NCI-H2227 treated with DMSO at 0.1 percent for 48 hours (cell line): ENCODE measurements at regions not wholly inside any gene's neighbourhood (a gene's known extent, or its start where the extent isn't known, plus 50 kb on each side); places are given as distances from the start of the nearest gene placed in this dataset.
"Not testable (repeated sequence)": the region's sequence is repeated elsewhere in the genome, so short reads cannot be mapped to it uniquely, and the experiment has no call there.

Experiments
- DNase-seq: peaks from one replicate; lab custom pipeline; 2025; lab: John Stamatoyannopoulos, UW

DNA sequence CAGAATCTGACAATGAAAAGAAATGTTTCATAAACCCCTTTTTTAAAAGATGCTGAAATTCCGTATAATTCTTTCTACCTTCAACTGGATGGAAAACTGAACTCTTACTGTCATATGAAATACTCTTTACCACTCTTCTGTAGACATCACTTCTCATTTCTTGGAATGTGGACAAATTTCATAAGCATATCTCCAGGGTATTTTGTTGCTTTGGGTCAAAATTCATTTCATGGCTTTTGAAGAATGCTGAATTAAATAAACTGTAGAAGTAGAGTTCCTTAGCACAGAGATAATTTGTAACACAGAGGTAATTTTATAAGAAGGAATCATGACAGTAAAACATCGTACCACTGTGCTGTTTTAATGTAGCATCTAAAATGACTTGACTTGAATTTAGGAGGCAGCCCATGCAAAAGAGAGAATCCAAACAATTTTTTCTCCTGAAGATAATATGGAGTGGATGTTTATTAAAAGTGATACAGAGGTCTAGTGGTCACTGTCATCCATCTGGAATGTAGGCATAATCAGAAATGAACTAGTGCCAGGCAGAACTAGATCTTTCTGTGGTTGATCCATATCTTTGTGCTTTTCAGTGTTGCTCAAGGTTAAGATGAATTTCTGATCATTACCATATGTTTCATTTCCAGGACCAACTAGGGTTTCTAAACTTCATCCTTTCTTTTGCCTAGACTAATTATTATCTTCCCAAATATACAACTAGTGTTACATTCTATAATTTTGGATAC is 492.0 kb downstream of the KIF20B start:
- no peak for DNase-seq

DNA sequence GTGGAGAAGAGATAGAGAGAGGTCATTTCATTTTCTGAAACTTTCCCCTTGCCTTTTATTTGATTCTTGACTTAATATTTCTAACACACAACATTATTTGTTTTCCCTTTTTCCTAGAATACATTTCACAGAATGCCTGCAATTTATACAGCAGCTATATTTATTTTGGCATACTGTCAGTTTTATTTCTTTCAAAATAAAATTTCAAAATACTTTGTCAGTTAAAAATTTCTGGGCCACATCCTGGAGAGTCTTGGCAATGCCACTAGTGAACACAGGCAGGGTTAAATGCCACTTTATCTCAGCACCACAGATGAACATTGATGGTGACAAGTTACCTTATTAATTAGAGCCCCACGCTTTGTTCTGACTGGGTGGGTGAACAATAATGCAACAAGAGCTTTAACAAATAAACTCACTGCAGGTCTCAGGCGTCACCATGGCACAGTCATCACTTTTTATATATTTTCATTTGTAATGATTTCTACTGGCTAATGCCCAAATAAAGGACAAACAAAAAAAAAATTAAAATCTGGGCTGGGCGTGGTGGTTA is 494.0 kb downstream of the KIF20B start:
- DNase-seq, result no peak

DNA sequence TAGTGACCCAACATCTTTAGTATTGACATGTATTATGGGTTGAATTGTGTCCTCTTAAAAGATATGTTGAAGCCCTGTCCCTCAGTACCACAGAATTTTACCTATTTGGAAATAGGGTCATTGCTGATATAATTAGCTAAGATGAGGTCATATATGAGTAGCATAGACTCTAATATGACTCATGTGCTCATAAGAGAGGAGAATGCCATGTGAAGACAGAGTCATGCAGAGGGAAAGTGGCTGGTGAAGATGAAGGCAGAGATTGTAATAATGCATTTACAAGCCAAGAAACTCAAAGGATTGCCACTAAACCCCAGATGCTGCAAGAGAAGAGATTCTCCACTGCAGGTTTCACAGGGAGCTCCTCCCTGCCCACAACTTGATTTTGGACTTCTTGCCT is 496.4 kb downstream of the KIF20B start:
- DNase-seq, result no peak

DNA sequence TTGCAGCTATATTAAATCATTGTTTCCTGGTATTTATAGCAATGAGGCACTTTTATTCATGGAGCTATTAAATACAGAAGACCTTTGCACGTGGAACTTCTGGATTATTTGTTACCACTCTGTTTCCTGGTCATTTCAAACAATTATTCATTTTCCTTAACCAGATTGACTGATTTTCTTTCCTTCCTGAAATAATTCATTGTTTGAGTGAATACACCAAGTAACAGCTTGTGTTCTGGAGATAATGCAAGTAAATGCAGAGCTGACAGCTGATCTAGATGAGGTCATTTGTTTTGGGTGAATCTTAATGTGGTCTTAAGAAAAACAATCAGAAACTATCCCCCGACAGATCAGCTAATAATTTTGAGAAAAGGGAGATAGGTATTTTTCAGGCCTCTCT is 497.7 kb downstream of the KIF20B start:
- no peak for DNase-seq

DNA sequence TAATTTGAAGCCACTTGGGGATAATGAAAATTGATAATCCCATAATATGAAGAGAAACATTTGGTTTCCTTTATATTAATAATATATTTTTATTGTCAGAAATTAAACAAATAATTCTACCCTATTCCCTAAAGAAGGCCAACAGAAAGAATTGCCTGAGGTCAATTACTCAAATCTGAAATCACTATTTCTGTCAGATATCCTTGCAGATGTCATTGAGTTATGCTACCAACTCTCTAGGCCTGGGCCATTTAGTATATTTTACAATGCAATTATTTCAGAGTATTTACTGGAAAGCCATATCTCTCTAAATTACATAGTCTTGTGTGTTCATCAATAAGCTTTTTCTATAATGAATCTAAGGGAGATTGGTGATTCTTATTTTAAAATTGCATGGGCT is 498.1 kb downstream of the KIF20B start:
- DNase-seq, result no peak

DNA sequence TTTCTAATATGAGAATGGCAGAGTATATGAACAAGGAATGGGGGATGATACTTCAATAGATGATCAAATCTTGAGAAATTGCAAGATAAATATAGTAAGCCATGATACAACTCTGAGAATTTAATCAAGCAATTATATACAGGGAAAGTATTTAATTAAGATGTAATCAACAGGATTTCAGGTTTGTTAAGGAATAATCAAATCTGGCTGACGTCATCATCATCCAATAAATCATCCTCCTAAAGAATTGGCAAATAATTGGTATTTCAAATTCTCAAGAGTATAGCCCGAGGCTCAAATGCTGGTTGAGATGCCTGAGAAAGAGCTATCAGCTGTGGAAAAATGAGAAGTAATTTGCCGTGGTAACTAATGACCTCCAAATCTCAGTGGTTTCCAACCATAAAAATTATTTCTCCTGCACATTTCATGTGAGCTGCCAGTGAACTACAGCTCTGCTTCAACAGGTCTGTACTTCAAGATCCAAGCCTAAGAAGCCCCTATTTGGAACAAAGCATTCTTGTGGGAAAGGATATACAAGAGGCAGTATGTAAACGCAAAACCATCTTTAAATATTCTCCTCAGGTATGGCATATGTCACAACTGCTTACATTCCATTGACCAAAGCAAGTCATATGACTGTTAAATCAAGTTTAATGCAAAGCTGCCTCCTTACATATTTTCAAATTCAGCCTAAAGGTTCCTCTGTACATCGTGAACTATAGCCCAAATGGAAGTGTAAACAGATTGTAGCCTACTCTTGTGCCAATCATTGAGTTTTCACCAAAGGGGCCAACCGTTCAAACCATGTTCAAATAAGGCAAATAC is 503.0 kb downstream of the KIF20B start:
- no peak for DNase-seq

DNA sequence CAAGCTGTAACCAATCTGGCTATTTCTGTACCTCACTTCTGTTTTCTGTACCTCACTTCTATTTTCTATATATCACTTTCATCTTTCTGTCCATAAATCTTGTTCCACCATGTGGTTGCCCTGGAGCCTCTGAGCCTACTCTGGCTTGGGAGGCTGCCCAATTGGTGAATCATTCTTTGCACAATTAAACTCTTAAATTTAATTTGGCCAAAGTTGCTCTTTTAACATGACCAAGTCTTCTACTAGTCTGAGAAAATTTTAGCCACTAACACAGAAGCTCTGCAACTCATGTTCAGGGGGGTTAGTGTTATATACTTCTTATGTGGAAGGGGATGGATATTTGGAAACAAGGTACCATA is 503.5 kb downstream of the KIF20B start:
- DNase-seq, result no peak

DNA sequence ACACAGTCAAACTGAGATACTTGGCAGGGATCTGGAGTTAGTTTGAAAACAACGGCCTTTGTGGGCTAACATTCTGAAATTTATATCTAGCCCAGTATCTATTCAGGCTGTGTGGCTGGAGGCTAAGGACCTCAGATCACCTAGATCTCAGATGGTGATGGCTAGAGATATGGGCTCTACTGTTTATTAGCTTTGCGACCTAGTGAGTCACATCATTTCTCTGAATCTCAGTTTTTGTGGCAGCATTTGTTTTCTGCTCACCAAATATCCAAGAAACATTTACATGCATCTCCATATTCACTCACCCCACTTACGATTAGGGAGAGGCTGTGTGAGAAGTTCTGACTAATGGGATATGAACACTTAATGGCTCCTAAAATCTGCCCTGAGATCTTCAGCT is 503.9 kb downstream of the KIF20B start:
- DNase-seq, result no peak

DNA sequence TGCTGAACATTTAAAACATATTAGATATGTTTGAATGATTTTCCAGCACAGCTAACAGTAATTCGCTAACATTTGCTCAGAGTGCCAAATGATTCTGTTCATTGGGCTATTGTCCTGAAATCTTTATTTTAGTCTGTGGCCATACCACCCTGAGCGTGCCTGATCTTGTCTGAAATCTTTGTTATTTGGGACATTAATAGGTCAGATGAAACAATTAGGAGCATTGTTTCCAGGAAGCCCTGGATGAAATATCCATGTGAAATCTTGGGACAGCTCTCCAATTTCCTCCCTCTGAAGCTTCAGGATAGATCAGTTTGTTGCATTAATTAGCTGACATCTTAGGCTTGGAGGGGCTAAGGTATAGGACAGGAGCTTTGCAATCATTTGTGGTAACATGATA is 512.0 kb downstream of the KIF20B start:
- DNase-seq, result no peak

DNA sequence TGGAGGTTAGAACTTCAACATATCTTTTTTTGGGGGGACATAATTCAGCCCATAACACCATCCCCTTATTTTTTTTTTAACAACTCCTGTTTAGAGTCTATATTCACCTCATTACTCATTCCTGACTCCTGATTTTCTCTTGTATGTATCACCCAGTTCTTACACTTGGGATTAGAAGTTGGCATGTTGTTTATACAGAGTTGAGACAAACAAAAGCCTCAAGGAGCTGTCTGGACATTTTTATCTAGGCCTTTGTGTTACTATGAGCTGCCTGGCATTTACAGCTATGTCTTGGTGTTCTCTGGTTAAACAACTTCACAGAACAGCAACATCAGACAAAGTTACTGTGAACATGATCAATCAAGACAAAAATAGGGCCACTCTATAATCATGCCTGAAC is 517.5 kb downstream of the KIF20B start:
- no peak for DNase-seq

DNA sequence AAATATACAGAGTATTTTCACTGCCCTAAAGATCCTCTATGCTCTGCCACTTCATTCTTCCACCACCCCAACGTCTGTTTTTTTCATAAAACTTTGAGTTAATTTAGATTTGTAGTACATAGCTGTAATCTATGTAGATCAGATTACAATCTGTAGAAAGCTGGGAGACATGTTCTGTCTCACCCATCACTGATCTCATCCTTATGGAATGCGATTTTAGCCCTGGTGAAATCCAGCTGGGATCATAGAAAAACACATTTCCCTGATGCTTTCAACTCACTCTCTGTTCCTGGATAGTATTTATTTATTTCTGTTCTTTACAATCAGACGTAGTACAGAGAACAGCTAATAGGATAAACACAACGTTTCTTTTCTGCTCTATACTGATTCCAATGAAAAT is 521.0 kb downstream of the KIF20B start:
- no peak for DNase-seq

DNA sequence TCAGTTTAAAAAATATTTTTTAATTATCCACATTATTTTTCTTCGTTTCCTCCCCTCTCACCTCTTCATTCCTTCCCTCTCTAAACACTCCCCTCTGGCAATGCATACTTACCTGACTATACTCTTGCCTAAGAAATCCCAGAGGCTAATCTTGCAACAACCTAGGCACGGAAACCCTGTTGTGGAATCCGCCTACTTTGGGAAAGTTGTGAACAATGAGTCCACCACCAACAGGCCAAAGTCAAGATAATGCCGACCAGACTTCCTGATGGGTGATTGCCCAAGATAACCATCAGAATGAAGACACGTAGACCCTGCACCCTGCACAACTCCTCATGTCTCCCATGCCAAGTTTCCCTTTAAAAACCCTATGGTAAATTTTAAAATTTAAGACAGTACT is 521.5 kb downstream of the KIF20B start:
- no peak for DNase-seq

DNA sequence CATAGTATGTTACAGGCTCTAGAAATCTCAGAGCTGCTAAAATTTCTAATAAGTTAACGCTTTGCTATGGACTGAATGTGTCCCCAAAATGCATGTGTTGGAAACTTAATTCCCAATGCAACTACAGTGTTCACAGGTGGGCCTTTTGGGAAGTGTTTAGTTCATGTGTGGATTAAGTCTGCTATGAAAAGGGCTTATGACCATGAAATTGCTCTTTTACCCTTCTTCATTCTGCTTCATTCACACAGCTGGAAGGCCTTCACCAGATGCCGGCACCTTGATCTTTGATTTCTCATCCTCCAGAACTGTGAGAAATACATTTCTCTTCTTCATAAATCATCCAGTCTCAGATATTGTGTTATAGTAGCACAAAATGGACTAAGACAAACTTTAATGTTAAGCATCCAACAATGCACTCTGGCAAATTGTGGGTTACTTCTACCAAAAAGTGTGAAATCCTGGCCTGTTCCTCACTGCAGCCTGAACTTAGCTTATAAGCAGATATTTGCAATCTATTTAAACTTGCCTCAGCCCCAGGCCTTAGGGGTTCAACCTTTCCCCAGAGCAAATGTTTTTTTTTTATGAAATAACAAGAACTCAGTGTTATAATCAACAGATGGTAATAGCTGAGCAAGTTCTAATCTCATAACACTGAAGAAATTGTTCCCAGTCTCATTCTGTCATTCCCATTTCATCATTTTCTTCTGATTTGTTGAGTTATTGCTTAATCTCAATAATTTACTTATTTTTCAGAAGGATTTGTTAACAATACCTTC is 523.6 kb downstream of the KIF20B start:
- no peak for DNase-seq

DNA sequence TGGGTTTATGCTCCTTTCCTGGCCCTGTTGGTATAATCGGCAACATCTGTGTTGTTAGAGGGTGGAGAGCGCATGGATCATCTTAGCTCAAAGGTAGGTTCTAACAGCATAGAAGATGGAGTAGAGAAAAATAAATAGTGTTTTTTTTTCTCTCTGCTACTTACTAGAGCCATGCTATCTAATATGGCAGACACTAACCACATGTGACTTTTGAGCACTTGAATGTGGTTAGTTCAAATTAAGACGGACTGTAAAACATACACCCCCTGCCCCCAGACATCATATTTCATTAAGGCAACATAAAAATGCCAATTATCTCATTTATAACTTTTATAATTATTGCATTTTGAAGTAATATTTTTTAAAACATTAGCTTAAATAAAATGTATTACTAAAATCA is 525.1 kb downstream of the KIF20B start:
- no peak for DNase-seq

DNA sequence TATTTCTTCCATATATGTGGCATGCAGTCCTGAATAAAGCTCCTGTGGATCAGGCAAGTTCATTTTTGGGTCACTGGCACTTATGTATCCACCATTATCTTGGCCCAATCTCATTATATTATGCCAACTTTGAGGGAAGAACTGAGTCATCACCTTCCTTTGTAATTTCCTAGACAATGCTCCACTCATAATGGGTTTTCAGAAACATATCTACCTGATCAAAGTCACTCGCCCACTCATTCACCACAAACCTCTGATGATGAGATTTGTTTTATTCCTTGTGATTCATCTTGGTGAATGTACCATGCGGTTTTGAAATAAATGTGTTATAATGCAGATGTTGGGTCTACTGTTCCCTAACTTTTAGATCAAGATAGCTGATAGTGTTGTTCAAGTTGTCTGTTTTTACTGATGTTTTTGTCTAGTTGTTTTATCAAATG is 525.8 kb downstream of the KIF20B start:
- DNase-seq, result no peak

DNA sequence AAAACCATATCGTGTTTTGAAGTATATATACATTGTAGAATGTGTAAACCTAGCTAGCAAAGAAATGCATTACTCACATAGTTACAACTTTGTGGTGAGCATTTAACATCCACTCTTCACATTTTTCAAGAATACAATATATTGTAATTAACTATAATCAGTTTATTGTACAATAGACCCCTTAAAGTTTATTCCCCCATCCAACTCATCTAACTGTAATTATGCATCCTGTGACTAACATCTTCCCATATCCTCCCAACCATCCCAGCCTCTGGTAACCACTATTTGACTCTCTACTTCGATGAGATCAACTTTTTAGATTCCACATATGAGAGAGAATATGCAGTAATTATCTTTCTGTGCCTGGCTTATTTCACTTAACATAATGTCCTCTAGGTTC is 526.4 kb downstream of the KIF20B start:
- no peak for DNase-seq

DNA sequence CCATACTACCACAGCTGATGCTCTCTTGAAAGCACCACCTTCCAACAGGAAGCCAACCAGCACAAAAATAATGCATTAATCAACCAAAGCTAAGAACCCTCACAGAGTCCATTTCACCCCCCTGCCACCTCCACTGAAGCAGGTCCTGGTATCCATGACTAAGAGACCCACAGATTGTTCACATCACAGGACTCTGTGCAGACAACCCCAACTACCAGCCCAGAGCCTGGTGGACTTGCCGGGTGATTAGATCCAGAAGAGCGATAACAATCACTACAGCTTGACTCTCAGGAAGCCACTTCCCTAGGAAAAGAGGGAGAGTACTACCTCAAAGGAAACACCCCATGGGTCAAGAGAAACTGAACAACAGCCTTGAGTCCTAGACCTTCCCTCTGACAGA is 528.1 kb downstream of the KIF20B start:
- DNase-seq, result no peak

DNA sequence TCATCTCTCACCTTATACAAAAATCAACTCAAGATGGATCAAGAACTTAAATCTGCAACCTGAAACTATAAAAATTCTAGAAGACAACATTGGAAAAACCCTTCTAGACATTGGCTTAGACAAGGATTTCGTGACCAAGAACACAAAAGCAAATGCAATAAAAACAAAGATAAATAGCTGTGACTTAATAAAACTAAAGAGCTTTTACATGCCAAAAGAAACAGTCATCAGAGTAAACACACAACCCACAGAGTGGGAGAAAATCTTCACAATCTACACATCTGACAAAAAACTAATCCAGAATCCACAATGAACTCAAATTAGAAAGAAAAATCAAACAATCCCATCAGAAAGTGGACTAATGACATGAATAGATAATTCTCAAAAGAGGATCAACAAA is 532.4 kb downstream of the KIF20B start:
- DNase-seq, result not testable (repeated sequence)

DNA sequence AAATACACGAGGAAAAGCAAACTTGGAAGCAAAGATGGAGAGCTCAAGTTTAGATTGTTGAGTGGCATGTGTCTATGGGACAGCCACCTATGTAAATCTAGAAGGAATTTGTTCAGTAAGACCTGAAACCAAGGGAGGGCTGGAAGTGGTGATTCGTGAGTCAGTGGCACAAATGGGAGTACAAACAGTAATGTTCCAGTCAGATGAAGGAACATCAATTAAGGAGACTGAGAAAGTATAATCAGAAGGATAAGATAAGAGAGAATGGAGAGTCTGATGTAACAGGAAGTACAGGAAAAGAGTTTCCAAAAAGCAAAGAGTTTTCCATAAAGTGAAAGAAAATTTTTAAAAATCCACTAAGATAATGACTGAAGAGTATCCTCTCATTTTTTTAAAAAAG is 544.2 kb downstream of the KIF20B start:
- DNase-seq, result no peak

DNA sequence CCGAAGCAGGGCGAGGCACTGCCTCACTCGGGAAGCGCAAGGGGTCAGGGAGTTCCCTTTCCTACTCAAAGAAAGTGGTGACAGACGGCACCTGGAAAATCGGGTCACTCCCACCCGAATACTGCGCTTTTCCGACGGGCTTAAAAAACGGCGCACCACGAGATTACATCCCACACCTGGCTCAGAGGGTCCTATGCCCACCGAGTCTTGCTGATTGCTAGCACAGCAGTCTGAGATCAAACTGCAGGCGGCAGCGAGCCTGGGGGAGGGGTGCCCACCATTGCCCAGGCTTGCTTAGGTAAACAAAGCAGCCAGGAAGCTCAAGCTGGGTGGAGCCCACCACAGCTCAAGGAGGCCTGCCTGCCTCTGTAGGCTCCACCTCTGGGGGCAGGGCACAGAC is 549.4 kb downstream of the KIF20B start:
- DNase-seq, result not testable (repeated sequence)

DNA sequence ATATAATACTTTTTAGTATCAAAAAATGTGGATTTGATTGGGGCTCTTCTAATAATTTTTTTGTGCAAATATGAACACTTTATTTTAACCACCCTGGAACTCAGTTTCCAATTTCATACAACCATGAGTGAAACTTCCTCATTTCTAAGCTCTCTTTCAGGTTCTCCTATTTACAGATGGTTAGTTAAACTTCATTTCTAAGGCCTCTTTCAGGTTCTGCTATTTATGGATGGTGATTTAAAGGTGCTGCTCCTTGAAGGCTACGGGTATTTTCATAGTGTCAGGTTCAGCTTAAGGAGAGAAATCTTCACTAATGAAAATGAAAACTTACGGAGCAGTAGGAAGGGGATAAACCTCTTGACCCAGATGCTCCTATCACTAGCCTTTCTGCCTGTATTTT is 568.3 kb downstream of the KIF20B start:
- DNase-seq, result no peak

DNA sequence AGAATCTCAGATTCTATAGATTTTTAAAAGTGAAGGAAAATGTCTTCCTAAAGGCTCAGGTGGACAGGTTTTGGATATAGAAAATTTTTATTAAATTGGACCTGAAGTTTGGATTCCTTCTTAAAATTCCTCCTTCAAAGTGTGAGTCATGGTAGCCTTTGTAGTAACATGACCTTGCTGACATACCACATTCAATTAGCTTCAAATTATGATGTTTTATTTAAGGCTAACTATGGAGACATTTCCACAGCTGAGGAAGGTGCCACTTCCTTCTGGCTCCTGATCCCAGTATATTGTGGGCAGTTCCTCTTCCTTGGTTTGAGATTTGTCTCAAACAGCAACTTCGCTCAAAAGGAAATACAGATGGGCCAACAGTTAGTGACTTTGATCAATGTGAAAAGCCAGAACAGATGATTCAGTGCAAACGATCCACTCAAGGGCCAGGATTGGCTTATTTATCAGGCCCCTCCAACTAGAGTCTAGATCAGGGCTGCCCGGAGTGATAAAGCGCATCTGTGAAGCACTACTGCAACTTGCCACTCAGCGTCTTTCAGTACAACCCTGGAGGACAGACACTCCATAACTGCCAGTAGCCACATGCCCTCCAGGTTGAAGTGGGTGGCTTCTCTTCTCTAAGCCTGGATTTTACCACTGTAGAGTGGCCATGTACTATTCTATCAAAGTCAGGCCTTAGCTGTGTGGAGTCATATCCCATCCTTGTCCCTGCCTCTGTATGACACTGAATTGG is 573.5 kb downstream of the KIF20B start:
- no peak for DNase-seq
